Fibroblast of lung (primary cell): ENCODE measurements at regions not wholly inside any gene's neighbourhood (a gene's known extent, or its start where the extent isn't known, plus 50 kb on each side); places are given as distances from the start of the nearest gene placed in this dataset.

Experiments
- DNase-seq, 2 donors: peaks; one replicate each; pipeline versions ENCODE4 v3.0.0 to v3.0.0-alpha.2; 2010; ENCODE audit warnings: low read depth in 2 of 2
- H2AFZ ChIP-seq: 2 replicates; pipeline ENCODE4 v1.5.1; 2012; ENCODE audit warnings: low read length, control low read depth, inconsistent platforms
- H3K27ac ChIP-seq: 2 replicates; pipeline ENCODE4 v1.5.1; 2011; ENCODE audit warnings: low read length, control low read depth; ENCODE audit not compliant: insufficient read depth
- H3K27me3 ChIP-seq: 2 replicates; pipeline ENCODE4 v1.5.1; 2011; ENCODE audit warnings: mild to moderate bottlenecking, low read length; ENCODE audit not compliant: control insufficient read depth, insufficient read depth
- H3K36me3 ChIP-seq: 2 replicates; pipeline ENCODE4 v1.5.1; 2011; ENCODE audit warnings: low read length; ENCODE audit not compliant: control insufficient read depth, insufficient read depth
- H3K4me1 ChIP-seq: 2 replicates; pipeline ENCODE4 v1.5.1; 2011; ENCODE audit warnings: low read length; ENCODE audit not compliant: control insufficient read depth, insufficient read depth; ENCODE audit errors: extremely low read depth
- H3K4me2 ChIP-seq: 2 replicates; pipeline ENCODE4 v1.5.1; 2011; ENCODE audit warnings: low read length, control low read depth; ENCODE audit not compliant: insufficient read depth; ENCODE audit errors: extremely low read depth
- H3K4me3 ChIP-seq, 4 experiments: fragments of 200-600 bp in 1 of 4; sonication (generic) in 1 of 4; replicated peaks in 1 of 4; 2 replicates each; pipeline ENCODE4 v1.5.1; 2011 to 2016; ENCODE audit warnings: low read length in 4 of 4, low read depth in 3 of 4, mild to moderate bottlenecking in 3 of 4, control low read depth in 2 of 4, inconsistent platforms in 1 of 4, mixed read lengths in 1 of 4; ENCODE audit not compliant: insufficient read depth in 1 of 4; ENCODE audit errors: control extremely low read depth in 1 of 4
- H3K79me2 ChIP-seq: 2 replicates; pipeline ENCODE4 v1.5.1; 2012; ENCODE audit warnings: mild to moderate bottlenecking, low read length, inconsistent platforms; ENCODE audit not compliant: control insufficient read depth, insufficient read depth
- H3K9ac ChIP-seq: 2 replicates; pipeline ENCODE4 v1.5.1; 2011; ENCODE audit warnings: mild to moderate bottlenecking, low read length, control low read depth; ENCODE audit not compliant: insufficient read depth
- H3K9me3 ChIP-seq: 2 replicates; pipeline ENCODE4 v1.5.1; 2012; ENCODE audit warnings: low read depth, low read length; ENCODE audit not compliant: control insufficient read depth, insufficient read depth
- H4K20me1 ChIP-seq: 2 replicates; pipeline ENCODE4 v1.5.1; 2011; ENCODE audit warnings: low read length; ENCODE audit not compliant: control insufficient read depth, insufficient read depth; ENCODE audit errors: extremely low read depth
- CTCF ChIP-seq, 2 donors: IDR thresholded peaks in 1 of 2; conservative IDR thresholded peaks in 1 of 2; 1 replicate in 1 of 2; 2 replicates in 1 of 2; pipeline ENCODE4 v1.5.1; 2011 to 2012; ENCODE audit warnings: low read length in 2 of 2, control low read depth in 1 of 2, inconsistent platforms in 1 of 2, low read depth in 1 of 2, mild to moderate bottlenecking in 1 of 2
- EZH2 ChIP-seq: IDR thresholded peaks from 2 replicates; pipeline ENCODE4 v1.5.1; 2012; ENCODE audit warnings: low read length, control low read depth, mild to moderate bottlenecking; ENCODE audit errors: missing control alignments

- Histone ChIP-seq H3K36me3 (no peaks in the 10 kb centered on the region), H3K9me3 (no peaks in the 10 kb centered on the region), H4K20me1 (no peaks in the 10 kb centered on the region), H3K4me3 (no peak overlapping the region), H3K27ac (no peak overlapping the region), H3K27me3 (peaks cover 3% of the 10 kb centered on the region), H3K79me2 (no peaks in the 10 kb centered on the region), H3K4me1 (peaks cover 18% of the 10 kb centered on the region), H2AFZ (no peak overlapping the region), H3K4me2 (no peak overlapping the region), H3K9ac (no peak overlapping the region)
- no peak for DNase-seq
- TF ChIP-seq CTCF (conservative IDR thresholded peaks at IDR 0.05 in 1 of 2, IDR thresholded peaks at IDR 0.05 in 1 of 2; ENCODE audit: low read depth in 1 of 2, low read length in 2 of 2) (no peak), EZH2 (no peak)
These were observed 179.6 kb upstream of the PITX1 start for GRCh38 chr5:135213466-135214239.

- no peak overlapping the region for H2AFZ ChIP-seq
- H3K4me3 ChIP-seq = no peak overlapping the region
- TF ChIP-seq CTCF (conservative IDR thresholded peaks at IDR 0.05 in 1 of 2, IDR thresholded peaks at IDR 0.05 in 1 of 2; ENCODE audit: low read depth in 1 of 2, low read length in 2 of 2) (no peak), EZH2 (no peak)
- no peak for DNase-seq
- peaks cover 25% of the 10 kb centered on the region for H3K4me1 ChIP-seq
- H3K36me3 ChIP-seq = no peaks in the 10 kb centered on the region
- no peaks in the 10 kb centered on the region for H3K79me2 ChIP-seq
- peaks cover 3% of the 10 kb centered on the region for H3K27me3 ChIP-seq
- H3K9me3 ChIP-seq = no peaks in the 10 kb centered on the region
- no peaks in the 10 kb centered on the region for H4K20me1 ChIP-seq
- no peak overlapping the region for H3K4me2 ChIP-seq
- H3K27ac ChIP-seq = no peak overlapping the region
- H3K9ac ChIP-seq = no peak overlapping the region
These were observed 179.0 kb upstream of the PITX1 start for GRCh38 chr5:135213027-135213386.

- H3K4me1 ChIP-seq = peaks cover 26% of the 10 kb centered on the region
- no peak overlapping the region for H3K27ac ChIP-seq
- H3K36me3 ChIP-seq = no peaks in the 10 kb centered on the region
- no peak for TF ChIP-seq EZH2
- no peak for TF ChIP-seq CTCF (conservative IDR thresholded peaks at IDR 0.05 in 1 of 2, IDR thresholded peaks at IDR 0.05 in 1 of 2; ENCODE audit: low read depth in 1 of 2, low read length in 2 of 2)
- H3K27me3 ChIP-seq = peaks cover 3% of the 10 kb centered on the region
- DNase-seq = no peak
- no peak overlapping the region for H3K4me2 ChIP-seq
- H3K9ac ChIP-seq = no peak overlapping the region
- H2AFZ ChIP-seq = no peak overlapping the region
- no peaks in the 10 kb centered on the region for H3K9me3 ChIP-seq
- H4K20me1 ChIP-seq = no peaks in the 10 kb centered on the region
- no peaks in the 10 kb centered on the region for H3K79me2 ChIP-seq
- H3K4me3 ChIP-seq = no peak overlapping the region
These were observed 178.5 kb upstream of the PITX1 start for GRCh38 chr5:135212361-135213026.
